Kidney (tissue), 13 donors: ENCODE measurements at regions not wholly inside any gene's neighbourhood (a gene's known extent, or its start where the extent isn't known, plus 50 kb on each side); places are given as distances from the start of the nearest gene placed in this dataset.

Experiments used
- DNase-seq, 5 donors: peaks; one replicate each; pipeline ENCODE4 v3.0.0-alpha.2; 2013 to 2020
- FAIRE-seq: peaks from 2 replicates; lab custom pipeline; 2012; peaks lifted over from hg19 to GRCh38; lab: Jason Lieb, UNC
- H3K27ac ChIP-seq, 2 donors: one replicate each; pipeline ENCODE4 v1.7.0; 2013; ENCODE audit warnings: low read depth in 2 of 2, low read length in 2 of 2, inconsistent platforms in 1 of 2
- H3K27me3 ChIP-seq: one replicate; pipeline ENCODE4 v1.7.1; 2013; ENCODE audit warnings: low read length, inconsistent platforms; ENCODE audit not compliant: control insufficient read depth, insufficient read depth
- H3K36me3 ChIP-seq, 3 donors: one replicate each; pipeline versions ENCODE4 v1.7.0 to v1.7.1; 2013; ENCODE audit warnings: low read length in 3 of 3, control low read depth in 1 of 3, inconsistent platforms in 1 of 3; ENCODE audit not compliant: insufficient read depth in 3 of 3, control insufficient read depth in 2 of 3
- H3K4me1 ChIP-seq, 3 donors: one replicate each; pipeline versions ENCODE4 v1.7.0 to v1.7.1; 2013; ENCODE audit warnings: low read length in 3 of 3, inconsistent platforms in 1 of 3, low read depth in 1 of 3; ENCODE audit not compliant: control insufficient read depth in 2 of 3, insufficient read depth in 2 of 3
- H3K4me3 ChIP-seq, 3 donors: one replicate each; pipeline versions ENCODE4 v1.7.0 to v1.8.1; 2013; ENCODE audit warnings: low read length in 3 of 3, control low read depth in 1 of 3, inconsistent platforms in 1 of 3
- H3K9ac ChIP-seq, 3 donors: one replicate each; pipeline versions ENCODE4 v1.7.0 to v1.7.1; 2013; ENCODE audit warnings: low read length in 3 of 3, control low read depth in 1 of 3, inconsistent platforms in 1 of 3
- H3K9me3 ChIP-seq, 3 donors: one replicate each; pipeline versions ENCODE4 v1.7.0 to v1.7.1; 2013; ENCODE audit warnings: low read length in 3 of 3, control low read depth in 1 of 3, inconsistent platforms in 1 of 3; ENCODE audit not compliant: control insufficient read depth in 2 of 3, insufficient read depth in 1 of 3
- intact Hi-C: fragments of 100-400 bp; cut with DNase I; formaldehyde crosslinking; loops from one replicate; pipeline ENCODE4 v1.11.1; 2022
- TF ChIP-seq, protein P1 (sequence below): IDR thresholded peaks from 3 replicates; pipeline ENCODE4 v1.5.1; 2012; ENCODE audit warnings: mild to moderate bottlenecking, moderate library complexity, borderline replicate concordance; ENCODE audit not compliant: insufficient read depth; ENCODE audit errors: extremely low read depth
- donor health status: control.
- donor health status: control.
- donor health status: control.
- donor health status: control.
- donor health status: control.
- donor health status: DM: yes; HTN: yes; CAD: no.
- donor health status: Normal renal cell carcinoma (clear cell type).

DNA sequence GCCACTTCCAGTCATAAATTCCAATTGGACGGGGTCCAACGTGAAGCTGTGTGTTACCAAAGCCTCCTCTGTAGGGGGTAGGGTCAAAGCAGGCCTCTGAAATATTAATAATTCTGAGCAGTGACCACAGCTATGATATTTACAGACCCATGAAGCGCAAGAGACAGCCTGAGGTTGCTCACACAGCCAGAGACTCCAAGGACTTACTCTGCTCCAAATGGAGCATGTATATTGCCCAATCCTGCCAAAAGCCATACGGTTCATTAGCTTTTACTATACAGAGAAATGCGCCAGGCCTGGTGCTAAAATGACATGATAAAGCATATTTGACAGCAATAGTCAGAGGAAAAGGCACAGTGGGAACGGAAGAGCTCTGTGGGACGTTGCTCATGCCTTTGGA, 151.3 kb downstream of the PAH start:
- no peaks in the 10 kb centered on the region for H3K4me1 ChIP-seq
- H3K4me3 ChIP-seq, result no peak overlapping the region
- no peak overlapping the region for H3K9ac ChIP-seq
- H3K27me3 ChIP-seq, result no peaks in the 10 kb centered on the region
- intact Hi-C loops, result no loop called here
- DNase-seq (no peak), FAIRE-seq (no peak)
- no peaks in the 10 kb centered on the region for H3K9me3 ChIP-seq
- TF ChIP-seq, protein P1, sequence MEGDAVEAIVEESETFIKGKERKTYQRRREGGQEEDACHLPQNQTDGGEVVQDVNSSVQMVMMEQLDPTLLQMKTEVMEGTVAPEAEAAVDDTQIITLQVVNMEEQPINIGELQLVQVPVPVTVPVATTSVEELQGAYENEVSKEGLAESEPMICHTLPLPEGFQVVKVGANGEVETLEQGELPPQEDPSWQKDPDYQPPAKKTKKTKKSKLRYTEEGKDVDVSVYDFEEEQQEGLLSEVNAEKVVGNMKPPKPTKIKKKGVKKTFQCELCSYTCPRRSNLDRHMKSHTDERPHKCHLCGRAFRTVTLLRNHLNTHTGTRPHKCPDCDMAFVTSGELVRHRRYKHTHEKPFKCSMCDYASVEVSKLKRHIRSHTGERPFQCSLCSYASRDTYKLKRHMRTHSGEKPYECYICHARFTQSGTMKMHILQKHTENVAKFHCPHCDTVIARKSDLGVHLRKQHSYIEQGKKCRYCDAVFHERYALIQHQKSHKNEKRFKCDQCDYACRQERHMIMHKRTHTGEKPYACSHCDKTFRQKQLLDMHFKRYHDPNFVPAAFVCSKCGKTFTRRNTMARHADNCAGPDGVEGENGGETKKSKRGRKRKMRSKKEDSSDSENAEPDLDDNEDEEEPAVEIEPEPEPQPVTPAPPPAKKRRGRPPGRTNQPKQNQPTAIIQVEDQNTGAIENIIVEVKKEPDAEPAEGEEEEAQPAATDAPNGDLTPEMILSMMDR, result no peak
- no peak overlapping the region for H3K27ac ChIP-seq
- no peaks in the 10 kb centered on the region for H3K36me3 ChIP-seq

DNA sequence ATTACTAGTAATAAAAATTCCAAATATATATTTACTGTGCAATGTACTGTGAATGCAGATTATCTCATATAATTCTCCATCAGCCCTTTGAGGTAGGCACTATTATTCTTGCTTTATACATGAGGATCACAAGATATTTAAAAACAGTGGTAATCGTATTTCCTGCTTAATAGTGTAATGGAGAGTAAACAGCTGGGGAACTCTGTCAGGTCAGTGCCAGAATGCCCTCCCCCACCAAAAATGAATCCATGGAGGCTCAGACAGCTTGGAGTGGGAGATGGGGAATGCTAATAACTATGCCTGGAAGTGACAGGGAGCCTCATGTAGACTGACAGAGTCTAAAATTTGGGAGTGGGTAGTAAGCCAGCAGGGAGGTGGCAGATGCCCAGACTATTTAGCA, 153.6 kb downstream of the PAH start:
- Histone ChIP-seq H3K36me3 (no peaks in the 10 kb centered on the region), H3K9me3 (no peaks in the 10 kb centered on the region), H3K4me3 (no peak overlapping the region), H3K9ac (no peak overlapping the region), H3K27me3 (no peaks in the 10 kb centered on the region), H3K27ac (no peak overlapping the region), H3K4me1 (no peaks in the 10 kb centered on the region)
- TF ChIP-seq, protein P1, result no peak
- DNase-seq (peak in 1 of 5 donors; percentile 18), FAIRE-seq (no peak)
- intact Hi-C loops, result no loop called here

DNA sequence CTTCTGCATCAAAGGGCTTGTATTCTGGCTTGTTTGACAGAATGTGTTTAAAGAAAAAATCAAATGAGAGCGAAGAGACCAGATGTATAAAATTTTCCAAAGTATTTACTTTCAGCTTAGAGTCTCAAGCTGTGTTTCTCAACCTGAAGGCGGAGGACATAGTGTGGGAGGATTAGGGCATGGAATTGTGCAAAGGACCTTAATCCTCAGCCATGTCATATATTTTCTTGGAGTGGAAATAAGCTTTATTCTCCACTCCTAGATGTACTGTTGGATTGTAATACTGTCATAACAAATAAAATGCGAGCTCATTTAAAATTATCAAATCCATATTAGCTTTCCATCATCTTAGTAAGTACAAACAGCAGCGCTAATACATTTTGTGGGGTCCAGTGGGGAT, 154.0 kb downstream of the PAH start:
- TF ChIP-seq, protein P1, result no peak
- Histone ChIP-seq H3K4me3 (no peak overlapping the region), H3K4me1 (no peaks in the 10 kb centered on the region), H3K36me3 (no peaks in the 10 kb centered on the region), H3K27ac (no peak overlapping the region), H3K9me3 (no peaks in the 10 kb centered on the region), H3K9ac (no peak overlapping the region), H3K27me3 (no peaks in the 10 kb centered on the region)
- FAIRE-seq, result no peak
- intact Hi-C loops, result no loop called here
- no peak for DNase-seq

DNA sequence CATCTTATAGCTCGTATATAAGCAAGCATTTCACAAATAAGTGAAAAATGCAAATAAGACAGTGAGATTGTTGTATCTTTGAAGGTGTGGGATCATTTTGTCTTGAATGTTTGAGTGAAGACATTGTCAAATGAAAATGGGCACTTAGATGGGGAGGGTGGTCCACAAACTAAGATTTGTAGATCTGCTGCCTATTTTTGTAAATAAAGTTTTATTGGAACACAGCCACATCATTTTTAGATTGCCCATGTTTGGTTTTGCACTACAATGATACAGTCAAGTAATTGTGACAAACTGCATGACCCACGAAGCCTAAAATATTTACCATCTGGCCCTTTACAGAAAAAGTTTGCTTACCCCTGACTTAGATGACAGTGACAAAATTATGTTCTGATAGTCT, 156.7 kb downstream of the PAH start:
- H3K4me1 ChIP-seq, result no peaks in the 10 kb centered on the region
- H3K9me3 ChIP-seq, result no peaks in the 10 kb centered on the region
- H3K9ac ChIP-seq, result no peak overlapping the region
- DNase-seq (no peak), FAIRE-seq (no peak)
- H3K4me3 ChIP-seq, result no peak overlapping the region
- TF ChIP-seq, protein P1, result no peak
- no peaks in the 10 kb centered on the region for H3K27me3 ChIP-seq
- H3K27ac ChIP-seq, result no peak overlapping the region
- no peaks in the 10 kb centered on the region for H3K36me3 ChIP-seq
- intact Hi-C loops, result no loop called here
